HEK293 (cell line): ENCODE measurements at regions not wholly inside any gene's neighbourhood (a gene's known extent, or its start where the extent isn't known, plus 50 kb on each side); places are given as distances from the start of the nearest gene placed in this dataset.

ENCODE experiments used
- CTCF ChIA-PET: fragments of 350-600 bp; formaldehyde crosslinking; extraction: SDS; loops from one replicate; lab custom pipeline; 2021; ENCODE audit warnings: antibody characterized with exemption; lab: Yijun Ruan, JAX
- POLR2A ChIA-PET: fragments of 300-600 bp; formaldehyde crosslinking; extraction: SDS; loops from one replicate; lab custom pipeline; 2020; ENCODE audit warnings: antibody characterized with exemption, inconsistent platforms; lab: Yijun Ruan, JAX
- H3K27ac ChIP-seq: fragments of 200-500 bp; sonication (Bioruptor generic); 2 replicates; pipeline ENCODE4 v1.5.1; 2014; ENCODE audit warnings: low read depth, low read length, control low read depth, inconsistent platforms; ENCODE audit errors: extremely low read depth
- H3K36me3 ChIP-seq, 2 experiments: fragments of 200-500 bp in 1 of 2; sonication (Bioruptor generic) in 1 of 2; 1 replicate in 1 of 2; 2 replicates in 1 of 2; pipeline ENCODE4 v1.5.1; 2014 to 2017; ENCODE audit warnings: inconsistent platforms in 2 of 2, low read length in 2 of 2; ENCODE audit not compliant: control insufficient read depth in 2 of 2, insufficient read depth in 1 of 2
- H3K4me1 ChIP-seq: fragments of 200-500 bp; sonication (Bioruptor generic); 2 replicates; pipeline ENCODE4 v1.5.1; 2014; ENCODE audit warnings: mild to moderate bottlenecking, low read length, inconsistent platforms; ENCODE audit not compliant: control insufficient read depth, insufficient read depth
- H3K4me3 ChIP-seq: 2 replicates; pipeline ENCODE4 v1.5.1; 2011; ENCODE audit warnings: low read depth, mild to moderate bottlenecking, control low read depth, low read length, moderate library complexity
- H3K9me3 ChIP-seq: fragments of 200-500 bp; sonication (Bioruptor generic); 2 replicates; pipeline ENCODE4 v1.5.1; 2014; ENCODE audit warnings: low read depth, low read length, inconsistent platforms; ENCODE audit not compliant: control insufficient read depth, insufficient read depth
- ATF2 ChIP-seq: fragments of 450-650 bp; formaldehyde crosslinking; IDR thresholded peaks from 2 replicates; pipeline ENCODE4 v1.5.1; 2016; ENCODE audit warnings: missing biosample characterization, missing genetic modification characterization, low read depth
- GLI2 ChIP-seq: fragments of 450-650 bp; formaldehyde crosslinking; IDR thresholded peaks from 2 replicates; pipeline ENCODE4; 2017; ENCODE audit warnings: missing biosample characterization, missing genetic modification characterization, low read depth, borderline replicate concordance
- MYNN ChIP-seq: fragments of 450-650 bp; formaldehyde crosslinking; IDR thresholded peaks from 2 replicates; pipeline ENCODE4 v1.5.1; 2016; ENCODE audit warnings: missing biosample characterization, missing genetic modification characterization, borderline replicate concordance
- SALL2 ChIP-seq: fragments of 450-650 bp; formaldehyde crosslinking; IDR thresholded peaks from 2 replicates; pipeline ENCODE4 v1.5.0; 2017; ENCODE audit warnings: missing biosample characterization, mild to moderate bottlenecking, missing genetic modification characterization, borderline replicate concordance
- SETDB1 ChIP-seq: IDR thresholded peaks from one replicate; pipeline ENCODE4 v1.6.1; 2017; ENCODE audit warnings: mild to moderate bottlenecking, low read length, moderate library complexity, mixed read lengths; ENCODE audit not compliant: insufficient read length
- TCF7L2 ChIP-seq: IDR thresholded peaks from 2 replicates; pipeline ENCODE4 v1.6.1; 2011; ENCODE audit warnings: low read depth, mild to moderate bottlenecking, inconsistent platforms, low read length, moderate library complexity, borderline replicate concordance
- YY1 ChIP-seq: fragments of 450-650 bp; formaldehyde crosslinking; IDR thresholded peaks from 2 replicates; pipeline ENCODE4 v1.5.1; 2018; ENCODE audit warnings: missing biosample characterization, missing genetic modification characterization
- ZBTB49 ChIP-seq: fragments of 450-650 bp; formaldehyde crosslinking; IDR thresholded peaks from 2 replicates; pipeline ENCODE4 v1.5.1; 2016; ENCODE audit warnings: missing biosample characterization, missing genetic modification characterization, low read depth
- ZNF223 ChIP-seq: fragments of 450-650 bp; formaldehyde crosslinking; IDR thresholded peaks from 2 replicates; pipeline ENCODE4 v1.5.1; 2016; ENCODE audit warnings: missing biosample characterization, missing genetic modification characterization
- ZNF362 ChIP-seq: fragments of 450-650 bp; formaldehyde crosslinking; IDR thresholded peaks from 2 replicates; pipeline ENCODE4 v1.5.1; 2016; ENCODE audit warnings: missing biosample characterization, missing genetic modification characterization
- ZNF416 ChIP-seq: fragments of 450-650 bp; formaldehyde crosslinking; IDR thresholded peaks from 2 replicates; pipeline ENCODE4 v1.5.1; 2016; ENCODE audit warnings: missing biosample characterization, missing genetic modification characterization
- ZNF423 ChIP-seq: fragments of 450-650 bp; formaldehyde crosslinking; IDR thresholded peaks from 2 replicates; pipeline ENCODE4 v1.5.1; 2016; ENCODE audit warnings: missing biosample characterization, missing genetic modification characterization
- ZNF449 ChIP-seq: fragments of 450-650 bp; formaldehyde crosslinking; IDR thresholded peaks from 2 replicates; pipeline ENCODE4 v1.5.1; 2017; ENCODE audit warnings: missing biosample characterization, mild to moderate bottlenecking, missing genetic modification characterization, moderate library complexity
- ZNF48 ChIP-seq: fragments of 450-650 bp; formaldehyde crosslinking; IDR thresholded peaks from 2 replicates; pipeline ENCODE4 v1.5.1; 2016; ENCODE audit warnings: missing biosample characterization, missing genetic modification characterization
- ZNF529 ChIP-seq: fragments of 450-650 bp; formaldehyde crosslinking; IDR thresholded peaks from 2 replicates; pipeline ENCODE4 v1.5.1; 2017; ENCODE audit warnings: missing genetic modification characterization, missing biosample characterization; ENCODE audit not compliant: insufficient replicate concordance
- ZNF530 ChIP-seq: fragments of 450-650 bp; formaldehyde crosslinking; IDR thresholded peaks from 2 replicates; pipeline ENCODE4 v1.5.1; 2016; ENCODE audit warnings: low read depth, missing biosample characterization, missing genetic modification characterization
- ZNF558 ChIP-seq: fragments of 450-650 bp; formaldehyde crosslinking; IDR thresholded peaks from 2 replicates; pipeline ENCODE4 v1.5.1; 2016; ENCODE audit warnings: missing biosample characterization, missing genetic modification characterization
- ZNF561 ChIP-seq: fragments of 450-650 bp; IDR thresholded peaks from 2 replicates; pipeline ENCODE4 v1.5.1; 2018; ENCODE audit warnings: missing biosample characterization, missing genetic modification characterization, borderline replicate concordance
- ZNF610 ChIP-seq: fragments of 450-650 bp; formaldehyde crosslinking; IDR thresholded peaks from 2 replicates; pipeline ENCODE4 v1.5.1; 2016; ENCODE audit warnings: missing biosample characterization, missing genetic modification characterization, borderline replicate concordance
- ZNF660 ChIP-seq: fragments of 450-650 bp; IDR thresholded peaks from 2 replicates; pipeline ENCODE4 v1.5.1; 2018; ENCODE audit warnings: missing biosample characterization, mild to moderate bottlenecking, missing genetic modification characterization
- ZNF830 ChIP-seq: fragments of 450-650 bp; IDR thresholded peaks from 2 replicates; pipeline ENCODE4 v1.5.0; 2018; ENCODE audit warnings: missing biosample characterization, missing genetic modification characterization, low read depth, mild to moderate bottlenecking, moderate library complexity

- Histone ChIP-seq H3K4me1 (peaks cover 6% of the 10 kb centered on the region; the same call in 1 of the 2 replicates), H3K36me3 (no peaks in the 10 kb centered on the region), H3K9me3 (no peaks in the 10 kb centered on the region), H3K27ac (no peak overlapping the region), H3K4me3 (no peak overlapping the region)
- ChIA-PET CTCF (interaction anchor here (1.3 kb wide), 1 partner anchor 79 kb away, joined by 6 read pairs; no protein-coding TSS in a partner anchor), POLR2A (no interaction called here)
- TF ChIP-seq ZNF558 (tag by site-specific recombination), result no peak
- TF ChIP-seq ZNF561 (tag by site-specific recombination), result no peak
- peak; percentile 72; the same call in 1 of the 2 replicates for TF ChIP-seq ZNF660 (tag by site-specific recombination)
- no peak for TF ChIP-seq ZNF610
- no peak for TF ChIP-seq ZNF223
- no peak for TF ChIP-seq ZNF830 (tag by site-specific recombination)
- TF ChIP-seq ZNF48 (tag by site-specific recombination), result no peak
- no peak for TF ChIP-seq ZNF423 (tag by site-specific recombination)
- TF ChIP-seq MYNN, result no peak
- TF ChIP-seq ATF2 (tag by site-specific recombination), result no peak
- no peak for TF ChIP-seq ZNF362 (tag by site-specific recombination)
- TF ChIP-seq ZNF449 (tag by site-specific recombination), result peak; percentile 65; the same call in 1 of the 2 replicates
- no peak for TF ChIP-seq YY1 (tag by site-specific recombination)
- no peak for TF ChIP-seq ZNF416 (tag by site-specific recombination)
- no peak for TF ChIP-seq SALL2 (tag by site-specific recombination)
- TF ChIP-seq TCF7L2, result no peak
- no peak for TF ChIP-seq SETDB1
- TF ChIP-seq ZBTB49 (tag by site-specific recombination), result no peak
- peak; percentile 85 for TF ChIP-seq ZNF529 (tag by site-specific recombination)
- no peak for TF ChIP-seq ZNF530 (tag by site-specific recombination)
- no peak for TF ChIP-seq GLI2 (tag by site-specific recombination)
Observed at GRCh38 chr10:121332829-121333765, 265.1 kb downstream of the FGFR2 start.
